AG04450 (cell line): ENCODE measurements at regions not wholly inside any gene's neighbourhood (a gene's known extent, or its start where the extent isn't known, plus 50 kb on each side); places are given as distances from the start of the nearest gene placed in this dataset.

Experiments used
- CTCF ChIA-PET: fragments of 300-600, 350-600 bp; formaldehyde crosslinking; extraction: SDS; loops from one replicate; lab custom pipeline; 2022; ENCODE audit warnings: antibody characterized with exemption, inconsistent platforms; lab: Charles Lee
- POLR2A ChIA-PET: fragments of 350-600 bp; formaldehyde crosslinking; extraction: SDS; loops from one replicate; lab custom pipeline; 2021; ENCODE audit warnings: antibody characterized with exemption, inconsistent platforms; lab: Yijun Ruan, JAX
- DNase-seq: peaks from one replicate; pipeline ENCODE4 v3.0.0-alpha.2; 2011; ENCODE audit warnings: low read depth, low spot score
- H3K27ac ChIP-seq: one replicate; pipeline ENCODE4 v1.5.1; 2012; ENCODE audit warnings: low read depth, low read length, control low read depth
- H3K27me3 ChIP-seq: one replicate; pipeline ENCODE4 v1.6.0; 2012; ENCODE audit warnings: low read length; ENCODE audit not compliant: control insufficient read depth, insufficient read depth
- H3K4me3 ChIP-seq: 2 replicates; pipeline ENCODE4 v1.5.1; 2011; ENCODE audit warnings: mild to moderate bottlenecking, low read depth, low read length, control low read depth
- H3K9me3 ChIP-seq: 2 replicates; pipeline ENCODE4 v1.5.1; 2012; ENCODE audit warnings: low read length; ENCODE audit not compliant: control insufficient read depth, insufficient read depth
- TF ChIP-seq, protein P1 (sequence below): IDR thresholded peaks from 2 replicates; pipeline ENCODE4 v1.5.1; 2011; ENCODE audit warnings: low read depth, low read length, control low read depth, inconsistent platforms

DNA sequence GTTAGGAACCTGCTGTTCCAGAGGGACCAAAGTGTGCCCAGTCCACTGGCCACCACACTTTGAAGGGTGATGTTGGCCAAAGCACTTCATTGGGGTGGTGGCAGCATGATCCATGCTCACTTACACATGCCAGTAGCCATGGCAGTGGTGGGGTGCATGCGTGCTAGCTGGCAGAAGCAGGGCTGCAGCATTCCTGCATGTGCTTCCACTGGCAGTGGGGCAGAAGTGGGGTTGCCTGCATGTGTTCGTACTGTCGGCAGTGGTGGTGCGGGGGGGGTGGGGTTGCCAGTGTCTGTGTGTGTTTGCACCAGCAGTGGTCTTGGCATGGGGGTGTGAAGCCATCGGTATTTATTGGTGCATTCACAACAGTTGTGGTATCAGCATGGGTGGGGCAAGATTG is 260.3 kb upstream of the ANKH start:
- no peak overlapping the region for H3K4me3 ChIP-seq
- CTCF ChIA-PET = no interaction called here
- TF ChIP-seq, protein P1, sequence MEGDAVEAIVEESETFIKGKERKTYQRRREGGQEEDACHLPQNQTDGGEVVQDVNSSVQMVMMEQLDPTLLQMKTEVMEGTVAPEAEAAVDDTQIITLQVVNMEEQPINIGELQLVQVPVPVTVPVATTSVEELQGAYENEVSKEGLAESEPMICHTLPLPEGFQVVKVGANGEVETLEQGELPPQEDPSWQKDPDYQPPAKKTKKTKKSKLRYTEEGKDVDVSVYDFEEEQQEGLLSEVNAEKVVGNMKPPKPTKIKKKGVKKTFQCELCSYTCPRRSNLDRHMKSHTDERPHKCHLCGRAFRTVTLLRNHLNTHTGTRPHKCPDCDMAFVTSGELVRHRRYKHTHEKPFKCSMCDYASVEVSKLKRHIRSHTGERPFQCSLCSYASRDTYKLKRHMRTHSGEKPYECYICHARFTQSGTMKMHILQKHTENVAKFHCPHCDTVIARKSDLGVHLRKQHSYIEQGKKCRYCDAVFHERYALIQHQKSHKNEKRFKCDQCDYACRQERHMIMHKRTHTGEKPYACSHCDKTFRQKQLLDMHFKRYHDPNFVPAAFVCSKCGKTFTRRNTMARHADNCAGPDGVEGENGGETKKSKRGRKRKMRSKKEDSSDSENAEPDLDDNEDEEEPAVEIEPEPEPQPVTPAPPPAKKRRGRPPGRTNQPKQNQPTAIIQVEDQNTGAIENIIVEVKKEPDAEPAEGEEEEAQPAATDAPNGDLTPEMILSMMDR = no peak
- no peak for DNase-seq
- no peak overlapping the region for H3K27ac ChIP-seq
- POLR2A ChIA-PET = no interaction called here
- H3K9me3 ChIP-seq = no peaks in the 10 kb centered on the region
- no peaks in the 10 kb centered on the region for H3K27me3 ChIP-seq

DNA sequence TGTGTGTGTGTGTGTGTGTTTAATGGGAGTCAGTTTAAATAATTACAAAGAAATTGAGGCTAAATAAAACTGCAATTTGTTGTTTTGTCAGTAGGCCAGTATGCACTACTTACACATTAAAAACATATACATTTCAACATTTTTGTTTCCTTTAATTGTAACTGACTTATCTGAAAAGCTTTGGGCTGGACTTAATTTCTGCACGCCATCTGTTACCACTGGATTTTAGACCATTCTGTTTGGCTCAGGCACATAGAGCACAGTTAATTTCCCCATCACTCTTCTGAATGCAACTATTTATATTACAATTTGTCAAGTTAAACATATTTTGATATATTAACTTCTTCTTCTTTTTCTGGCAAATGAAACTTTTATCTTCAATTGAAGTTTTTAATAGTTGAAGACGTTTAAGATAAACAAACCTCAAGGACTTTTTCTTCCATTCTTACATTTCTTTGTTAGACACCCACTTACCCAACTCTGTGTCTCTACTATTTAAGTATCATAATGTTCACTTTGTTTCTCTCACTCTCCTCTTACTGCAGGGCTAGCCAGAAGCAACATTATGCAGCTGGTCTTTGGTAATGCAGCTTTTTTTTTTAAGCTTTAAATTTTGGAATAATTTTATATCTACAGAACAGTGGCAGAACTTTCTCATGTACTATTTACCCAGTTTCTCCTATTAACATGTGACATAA is 253.4 kb upstream of the ANKH start:
- TF ChIP-seq, protein P1 = no peak
- Histone ChIP-seq H3K9me3 (no peaks in the 10 kb centered on the region), H3K27ac (no peak overlapping the region), H3K4me3 (no peak overlapping the region), H3K27me3 (no peaks in the 10 kb centered on the region)
- ChIA-PET CTCF (interaction anchor here (1.0 kb wide), 2 partner anchors 15 to 19 kb away, joined by 3 to 4 read pairs; no protein-coding TSS in a partner anchor), POLR2A (no interaction called here)
- no peak for DNase-seq

DNA sequence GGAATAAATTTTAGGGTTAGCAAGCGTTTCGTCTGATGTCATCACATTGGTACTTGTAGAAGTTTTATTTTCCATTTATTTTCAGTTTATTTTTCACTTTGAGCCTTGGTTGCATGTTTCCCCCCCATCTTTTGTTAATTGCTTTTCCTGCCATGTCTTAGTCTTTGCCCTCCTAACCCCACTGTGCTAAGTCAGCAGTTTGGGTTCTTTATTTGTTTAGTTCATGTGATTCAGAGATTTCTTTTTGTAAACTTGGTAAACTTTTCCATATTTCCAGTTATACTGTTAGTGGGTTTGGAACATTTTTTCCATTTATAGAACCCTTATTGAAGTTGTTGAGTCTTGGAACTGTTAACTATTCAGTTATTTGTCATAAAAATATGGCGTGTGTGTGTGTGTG is 252.9 kb upstream of the ANKH start:
- no peaks in the 10 kb centered on the region for H3K27me3 ChIP-seq
- CTCF ChIA-PET = no interaction called here
- H3K4me3 ChIP-seq = no peak overlapping the region
- TF ChIP-seq, protein P1 = no peak
- no peak for DNase-seq
- POLR2A ChIA-PET = no interaction called here
- no peak overlapping the region for H3K27ac ChIP-seq
- no peaks in the 10 kb centered on the region for H3K9me3 ChIP-seq

DNA sequence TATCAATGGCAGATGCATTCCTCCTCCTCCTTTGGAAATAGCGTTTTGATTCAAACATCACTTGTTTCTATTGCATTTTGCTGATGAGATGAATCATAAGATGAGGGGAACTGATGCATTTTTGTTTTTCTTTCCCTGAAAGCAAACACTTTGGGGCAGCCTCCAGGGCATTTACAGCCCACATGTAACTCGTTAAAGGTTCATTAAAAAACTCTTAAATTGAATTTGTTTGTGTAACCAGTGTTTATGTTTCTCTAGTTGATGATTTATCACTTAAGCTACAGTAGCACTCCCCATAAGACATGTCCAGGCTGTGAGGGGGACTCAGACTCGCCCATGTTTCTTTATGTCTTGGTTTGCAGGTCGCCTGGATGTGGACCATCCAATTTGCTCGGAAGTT is 246.1 kb upstream of the ANKH start:
- H3K4me3 ChIP-seq = no peak overlapping the region
- H3K27me3 ChIP-seq = no peaks in the 10 kb centered on the region
- CTCF ChIA-PET = interaction anchor here (1.4 kb wide), 1 partner anchor 12 kb away, joined by 11 read pairs; no protein-coding TSS in a partner anchor
- DNase-seq = no peak
- POLR2A ChIA-PET = no interaction called here
- TF ChIP-seq, protein P1 = no peak
- H3K9me3 ChIP-seq = no peaks in the 10 kb centered on the region
- no peak overlapping the region for H3K27ac ChIP-seq

DNA sequence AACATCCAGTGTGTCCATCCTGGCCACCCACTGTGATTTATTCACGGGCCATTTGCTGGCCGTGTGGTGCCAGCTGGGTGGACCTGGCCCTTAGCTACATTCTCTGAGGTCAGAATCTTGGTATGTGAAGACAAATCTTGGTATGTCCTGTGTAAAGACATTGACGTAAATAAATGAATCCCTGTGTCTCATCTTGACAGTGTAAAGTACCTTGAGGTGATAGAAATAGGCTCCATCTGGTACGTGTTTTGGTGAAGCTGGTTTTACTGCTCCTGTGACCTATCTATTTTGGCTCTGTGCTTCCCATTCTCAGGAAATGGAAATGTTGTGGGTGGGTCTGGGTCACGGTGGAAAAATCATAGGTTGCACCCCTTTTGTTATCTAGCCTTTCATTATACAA is 245.4 kb upstream of the ANKH start:
- DNase-seq = no peak
- H3K27ac ChIP-seq = no peak overlapping the region
- ChIA-PET CTCF (interaction anchor here (0.6 kb wide), 1 partner anchor 708 kb away, joined by 3 read pairs; no protein-coding TSS in a partner anchor), POLR2A (no interaction called here)
- H3K27me3 ChIP-seq = no peaks in the 10 kb centered on the region
- no peak overlapping the region for H3K4me3 ChIP-seq
- no peaks in the 10 kb centered on the region for H3K9me3 ChIP-seq
- TF ChIP-seq, protein P1 = no peak
